Fibroblast of the aortic adventitia (primary cell): ENCODE measurements at regions not wholly inside any gene's neighbourhood (a gene's known extent, or its start where the extent isn't known, plus 50 kb on each side); places are given as distances from the start of the nearest gene placed in this dataset.

Experiments used
- DNase-seq: peaks from one replicate; pipeline ENCODE4 v3.0.0-alpha.2; 2010; ENCODE audit warnings: low read depth
- H3K4me3 ChIP-seq: 2 replicates; pipeline ENCODE4 v1.5.1; 2011; ENCODE audit warnings: low read depth, mild to moderate bottlenecking, control low read depth, low read length, moderate library complexity
- TF ChIP-seq, protein P1 (sequence below): IDR thresholded peaks from 2 replicates; pipeline ENCODE4 v1.5.1; 2011; ENCODE audit warnings: mild to moderate bottlenecking, low read length, control low read depth, inconsistent platforms; ENCODE audit not compliant: insufficient read depth

GRCh38 chr7:16061630-16062029 is 359.7 kb downstream of the CRPPA start:
- no peak overlapping the region for H3K4me3 ChIP-seq
- no peak for DNase-seq
- TF ChIP-seq, protein P1, sequence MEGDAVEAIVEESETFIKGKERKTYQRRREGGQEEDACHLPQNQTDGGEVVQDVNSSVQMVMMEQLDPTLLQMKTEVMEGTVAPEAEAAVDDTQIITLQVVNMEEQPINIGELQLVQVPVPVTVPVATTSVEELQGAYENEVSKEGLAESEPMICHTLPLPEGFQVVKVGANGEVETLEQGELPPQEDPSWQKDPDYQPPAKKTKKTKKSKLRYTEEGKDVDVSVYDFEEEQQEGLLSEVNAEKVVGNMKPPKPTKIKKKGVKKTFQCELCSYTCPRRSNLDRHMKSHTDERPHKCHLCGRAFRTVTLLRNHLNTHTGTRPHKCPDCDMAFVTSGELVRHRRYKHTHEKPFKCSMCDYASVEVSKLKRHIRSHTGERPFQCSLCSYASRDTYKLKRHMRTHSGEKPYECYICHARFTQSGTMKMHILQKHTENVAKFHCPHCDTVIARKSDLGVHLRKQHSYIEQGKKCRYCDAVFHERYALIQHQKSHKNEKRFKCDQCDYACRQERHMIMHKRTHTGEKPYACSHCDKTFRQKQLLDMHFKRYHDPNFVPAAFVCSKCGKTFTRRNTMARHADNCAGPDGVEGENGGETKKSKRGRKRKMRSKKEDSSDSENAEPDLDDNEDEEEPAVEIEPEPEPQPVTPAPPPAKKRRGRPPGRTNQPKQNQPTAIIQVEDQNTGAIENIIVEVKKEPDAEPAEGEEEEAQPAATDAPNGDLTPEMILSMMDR, result no peak

- no peak overlapping the region for H3K4me3 ChIP-seq
- TF ChIP-seq, protein P1, result no peak
- no peak for DNase-seq
Measured at GRCh38 chr7:16061011-16061410, 360.3 kb downstream of the CRPPA start.

GRCh38 chr7:16060502-16060901 is 360.8 kb downstream of the CRPPA start:
- no peak for DNase-seq
- H3K4me3 ChIP-seq, result no peak overlapping the region
- TF ChIP-seq, protein P1, result no peak

- no peak for DNase-seq
- H3K4me3 ChIP-seq, result no peak overlapping the region
- TF ChIP-seq, protein P1, result no peak
Measured at GRCh38 chr7:16055263-16055976, 365.9 kb downstream of the CRPPA start.

DNA sequence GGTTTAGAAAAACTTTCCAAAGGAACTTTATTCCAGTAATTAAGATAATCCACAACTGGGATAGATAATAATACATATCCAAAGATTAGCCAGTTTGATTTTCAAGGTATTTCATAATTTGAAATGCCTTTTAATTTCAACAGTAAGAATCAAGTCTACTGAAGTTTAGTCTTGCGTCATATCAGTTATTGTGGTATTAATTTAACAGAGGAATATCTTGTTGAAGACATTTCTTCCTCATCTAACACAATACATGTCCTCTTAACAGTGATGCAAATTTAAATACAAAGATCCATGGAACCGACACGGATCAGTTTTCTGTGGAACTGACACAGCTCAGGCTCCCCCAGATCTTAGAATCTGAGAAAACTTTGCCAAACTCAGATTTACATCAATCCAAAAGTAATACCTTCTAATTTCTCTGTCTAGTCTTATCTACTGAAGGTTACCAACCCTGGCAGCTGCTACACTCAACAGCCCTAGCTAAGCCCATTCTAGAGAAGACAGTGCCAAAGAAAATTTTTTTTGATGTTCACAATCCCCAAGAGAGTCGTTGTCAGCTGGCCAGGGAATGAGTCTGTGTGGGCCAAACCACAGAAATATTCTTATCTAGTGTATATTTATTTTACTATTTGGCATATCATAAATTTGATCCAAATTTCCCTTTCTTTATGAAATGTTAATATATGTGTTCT is 365.2 kb upstream of the MEOX2 start:
- TF ChIP-seq, protein P1, result no peak
- H3K4me3 ChIP-seq, result no peak overlapping the region
- peak; percentile 91 for DNase-seq

DNA sequence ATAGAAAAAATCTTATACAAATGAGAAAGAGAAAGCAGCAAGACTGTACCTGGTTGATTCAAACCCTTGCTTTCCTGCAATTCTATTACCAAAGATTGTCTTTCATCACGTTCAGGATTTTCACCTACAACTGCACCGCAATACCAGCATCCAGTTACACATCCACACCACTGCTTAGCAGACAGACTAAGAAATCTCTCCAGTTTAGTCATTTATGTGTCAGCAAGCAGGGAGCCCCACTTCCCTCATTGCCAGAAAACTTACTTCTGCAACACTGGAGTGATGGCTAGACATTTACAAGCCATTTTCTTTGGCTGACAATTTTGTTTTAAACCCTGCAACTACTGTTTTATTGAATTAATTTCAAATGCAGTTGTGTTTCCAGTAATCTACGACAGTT is 359.6 kb upstream of the MEOX2 start:
- TF ChIP-seq, protein P1, result no peak
- peak; percentile 15 for DNase-seq
- H3K4me3 ChIP-seq, result no peak overlapping the region

- TF ChIP-seq, protein P1, result no peak
- H3K4me3 ChIP-seq, result no peak overlapping the region
- no peak for DNase-seq
Measured at GRCh38 chr7:16045296-16045695, 358.8 kb upstream of the MEOX2 start.
